Smooth muscle cell (in vitro differentiated cells): ENCODE measurements at regions not wholly inside any gene's neighbourhood (a gene's known extent, or its start where the extent isn't known, plus 50 kb on each side); places are given as distances from the start of the nearest gene placed in this dataset.
A peak's percentile ranks its signal among the peaks of the same experiment; 100 is the strongest.

ENCODE experiments used
- DNase-seq: peaks from one replicate; lab custom pipeline; 2025; ENCODE audit not compliant: unreplicated experiment; lab: John Stamatoyannopoulos, UW
- H2AFZ ChIP-seq: fragments of 200-600 bp; sonication (generic); 2 replicates; pipeline ENCODE4 v1.6.0; 2016; ENCODE audit warnings: antibody characterized with exemption, low read depth, mild to moderate bottlenecking
- H3F3A ChIP-seq: fragments of 200-600 bp; sonication (generic); 2 replicates; pipeline ENCODE4 v1.6.0; 2017; ENCODE audit warnings: antibody characterized with exemption, low read depth
- H3K27ac ChIP-seq: fragments of 200-600 bp; sonication (generic); 2 replicates; pipeline ENCODE4 v1.5.1; 2016; ENCODE audit warnings: low read depth, mild to moderate bottlenecking
- H3K27me3 ChIP-seq: fragments of 200-600 bp; sonication (generic); 2 replicates; pipeline ENCODE4 v1.6.1; 2016; ENCODE audit warnings: low read depth, mild to moderate bottlenecking
- H3K36me3 ChIP-seq: fragments of 200-600 bp; sonication (generic); 2 replicates; pipeline ENCODE4 v1.5.1; 2016; ENCODE audit warnings: low read depth
- H3K4me1 ChIP-seq: fragments of 200-600 bp; sonication (generic); 2 replicates; pipeline ENCODE4 v1.5.1; 2016; ENCODE audit warnings: low read depth
- H3K4me2 ChIP-seq: fragments of 200-600 bp; sonication (generic); 2 replicates; pipeline ENCODE4 v1.6.0; 2016; ENCODE audit warnings: mild to moderate bottlenecking
- H3K4me3 ChIP-seq: fragments of 200-600 bp; sonication (generic); 2 replicates; pipeline ENCODE4 v1.5.1; 2016; ENCODE audit warnings: mild to moderate bottlenecking
- H3K79me2 ChIP-seq: fragments of 200-600 bp; sonication (generic); 2 replicates; pipeline ENCODE4 v1.6.0; 2016; ENCODE audit warnings: low read depth, mild to moderate bottlenecking
- H3K9ac ChIP-seq: fragments of 200-600 bp; sonication (generic); 2 replicates; pipeline ENCODE4 v1.6.0; 2016; ENCODE audit warnings: low read depth
- H3K9me3 ChIP-seq: fragments of 200-600 bp; sonication (generic); replicated peaks from 2 replicates; pipeline ENCODE4 v1.5.1; 2016; ENCODE audit warnings: low read depth
- H4K20me1 ChIP-seq: fragments of 200-600 bp; sonication (generic); 2 replicates; pipeline ENCODE4 v1.6.0; 2016; ENCODE audit warnings: low read depth
- WGBS: methylation state at CpG from one replicate; pipeline ENCODE4 v1.1.7; 2016; ENCODE audit warnings: low lambda C conversion rate; 5-methylcytosine and 5-hydroxymethylcytosine counted together
- TF ChIP-seq, protein P1 (sequence below): fragments of 200-600 bp; sonication (generic); IDR thresholded peaks from 2 replicates; pipeline ENCODE4 v1.5.1; 2017; ENCODE audit warnings: borderline replicate concordance, mild to moderate bottlenecking, antibody characterized with exemption; ENCODE audit not compliant: insufficient read depth, poor library complexity, severe bottlenecking

DNA sequence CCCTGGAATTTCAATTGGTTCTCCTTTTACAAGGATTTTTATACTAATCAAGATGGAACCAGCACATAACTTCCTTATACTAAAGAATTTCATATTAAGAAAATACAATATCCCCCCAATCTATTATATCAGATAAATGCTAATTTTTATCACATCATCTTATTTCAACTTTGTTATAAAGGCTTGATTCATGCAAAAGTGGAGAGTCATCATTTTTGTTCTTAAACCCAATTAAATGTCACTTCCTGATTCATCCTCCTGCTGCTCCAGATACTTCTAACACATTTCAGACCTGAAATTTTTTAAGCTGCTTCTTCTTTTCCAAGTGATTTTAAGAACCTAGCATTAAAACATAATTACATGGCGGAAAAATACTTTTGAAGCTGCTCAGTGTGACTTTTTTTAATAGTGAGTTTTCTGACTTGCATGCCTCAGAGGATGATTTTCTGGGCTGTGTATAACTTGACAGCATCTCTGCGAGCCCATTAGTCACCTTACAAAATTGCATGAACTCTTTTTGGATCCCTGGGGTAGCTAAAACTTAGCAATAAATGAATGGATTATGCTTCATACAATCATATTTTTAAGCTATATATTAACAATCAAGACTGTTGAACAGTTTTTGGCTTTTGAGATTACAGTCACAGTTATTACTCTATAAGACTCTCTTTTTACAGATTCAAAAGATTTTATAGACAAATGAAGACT, 134.1 kb downstream of the ELOVL4 start:
- DNase-seq = no peak
- Histone ChIP-seq H4K20me1 (no peaks in the 10 kb centered on the region), H3K36me3 (no peaks in the 10 kb centered on the region), H3K4me1 (peaks cover 53% of the 10 kb centered on the region), H3F3A (no peaks in the 10 kb centered on the region), H2AFZ (no peak overlapping the region), H3K4me3 (no peak overlapping the region), H3K9ac (no peak overlapping the region), H3K27ac (no peak overlapping the region), H3K4me2 (no peak overlapping the region), H3K27me3 (no peaks in the 10 kb centered on the region), H3K9me3 (no peaks in the 10 kb centered on the region), H3K79me2 (no peaks in the 10 kb centered on the region)
- WGBS = 73% methylated on average over 2 of the region's 2 CpGs
- TF ChIP-seq, protein P1, sequence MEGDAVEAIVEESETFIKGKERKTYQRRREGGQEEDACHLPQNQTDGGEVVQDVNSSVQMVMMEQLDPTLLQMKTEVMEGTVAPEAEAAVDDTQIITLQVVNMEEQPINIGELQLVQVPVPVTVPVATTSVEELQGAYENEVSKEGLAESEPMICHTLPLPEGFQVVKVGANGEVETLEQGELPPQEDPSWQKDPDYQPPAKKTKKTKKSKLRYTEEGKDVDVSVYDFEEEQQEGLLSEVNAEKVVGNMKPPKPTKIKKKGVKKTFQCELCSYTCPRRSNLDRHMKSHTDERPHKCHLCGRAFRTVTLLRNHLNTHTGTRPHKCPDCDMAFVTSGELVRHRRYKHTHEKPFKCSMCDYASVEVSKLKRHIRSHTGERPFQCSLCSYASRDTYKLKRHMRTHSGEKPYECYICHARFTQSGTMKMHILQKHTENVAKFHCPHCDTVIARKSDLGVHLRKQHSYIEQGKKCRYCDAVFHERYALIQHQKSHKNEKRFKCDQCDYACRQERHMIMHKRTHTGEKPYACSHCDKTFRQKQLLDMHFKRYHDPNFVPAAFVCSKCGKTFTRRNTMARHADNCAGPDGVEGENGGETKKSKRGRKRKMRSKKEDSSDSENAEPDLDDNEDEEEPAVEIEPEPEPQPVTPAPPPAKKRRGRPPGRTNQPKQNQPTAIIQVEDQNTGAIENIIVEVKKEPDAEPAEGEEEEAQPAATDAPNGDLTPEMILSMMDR = no peak

DNA sequence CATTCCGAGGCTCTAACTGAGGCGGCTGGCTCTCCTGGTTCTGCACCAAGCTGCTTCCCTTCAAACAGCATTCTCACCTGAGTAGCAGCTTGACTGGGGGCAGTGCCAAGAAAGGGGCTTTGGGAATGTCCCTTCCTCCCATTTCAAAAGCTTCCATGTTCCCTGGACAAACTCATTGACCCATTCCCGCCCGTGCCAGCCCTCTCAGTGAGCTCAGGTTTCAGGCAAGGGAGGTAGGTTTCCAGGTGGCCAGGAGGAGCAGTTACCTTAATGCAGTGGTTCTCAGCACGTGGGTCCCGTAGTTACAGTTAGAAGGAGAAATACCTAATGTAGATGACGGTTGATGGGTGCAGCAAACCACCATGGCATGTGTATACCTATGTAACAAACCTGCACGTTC, 135.2 kb downstream of the ELOVL4 start:
- H3K4me1 ChIP-seq = peaks cover 62% of the 10 kb centered on the region
- WGBS = 88% methylated on average over 8 of the region's 8 CpGs
- no peak for DNase-seq

DNA sequence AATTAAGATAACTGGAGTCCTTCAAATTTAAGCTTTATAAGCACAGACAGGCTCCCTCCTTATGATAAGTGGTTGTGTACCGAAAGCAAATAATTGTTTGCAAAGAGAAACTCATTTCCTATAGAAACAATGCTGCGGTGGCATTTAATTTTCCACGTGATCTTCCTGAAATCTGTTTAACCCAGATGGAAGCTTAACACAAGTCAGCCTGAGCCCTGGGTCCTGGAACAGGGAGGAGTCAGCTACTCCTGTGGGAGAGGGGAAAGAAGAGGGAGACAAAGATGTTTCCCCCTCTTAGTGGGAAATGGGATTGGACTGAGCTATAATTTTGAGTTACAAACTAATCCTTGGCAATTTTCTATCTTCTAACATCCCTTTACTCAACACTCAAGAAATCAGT, 136.5 kb downstream of the ELOVL4 start:
- 62% methylated on average over 3 of the region's 3 CpGs for WGBS
- Histone ChIP-seq H2AFZ (no peak overlapping the region), H3K27me3 (no peaks in the 10 kb centered on the region), H4K20me1 (no peaks in the 10 kb centered on the region), H3K27ac (no peak overlapping the region), H3K4me3 (no peak overlapping the region), H3K4me1 (peaks cover 62% of the 10 kb centered on the region), H3K9me3 (no peaks in the 10 kb centered on the region), H3K36me3 (no peaks in the 10 kb centered on the region), H3K9ac (no peak overlapping the region), H3K4me2 (no peak overlapping the region), H3K79me2 (no peaks in the 10 kb centered on the region), H3F3A (no peaks in the 10 kb centered on the region)
- TF ChIP-seq, protein P1 = no peak
- no peak for DNase-seq

More for the DNA sequence above, 135.2 kb downstream of the ELOVL4 start:
- Histone ChIP-seq H3K4me3 (no peak overlapping the region), H3K36me3 (no peaks in the 10 kb centered on the region), H3K27me3 (no peaks in the 10 kb centered on the region), H2AFZ (no peak overlapping the region), H3F3A (no peaks in the 10 kb centered on the region), H4K20me1 (no peaks in the 10 kb centered on the region), H3K79me2 (no peaks in the 10 kb centered on the region), H3K27ac (no peak overlapping the region), H3K9ac (no peak overlapping the region), H3K4me2 (no peak overlapping the region), H3K9me3 (no peaks in the 10 kb centered on the region)
- TF ChIP-seq, protein P1 = no peak

DNA sequence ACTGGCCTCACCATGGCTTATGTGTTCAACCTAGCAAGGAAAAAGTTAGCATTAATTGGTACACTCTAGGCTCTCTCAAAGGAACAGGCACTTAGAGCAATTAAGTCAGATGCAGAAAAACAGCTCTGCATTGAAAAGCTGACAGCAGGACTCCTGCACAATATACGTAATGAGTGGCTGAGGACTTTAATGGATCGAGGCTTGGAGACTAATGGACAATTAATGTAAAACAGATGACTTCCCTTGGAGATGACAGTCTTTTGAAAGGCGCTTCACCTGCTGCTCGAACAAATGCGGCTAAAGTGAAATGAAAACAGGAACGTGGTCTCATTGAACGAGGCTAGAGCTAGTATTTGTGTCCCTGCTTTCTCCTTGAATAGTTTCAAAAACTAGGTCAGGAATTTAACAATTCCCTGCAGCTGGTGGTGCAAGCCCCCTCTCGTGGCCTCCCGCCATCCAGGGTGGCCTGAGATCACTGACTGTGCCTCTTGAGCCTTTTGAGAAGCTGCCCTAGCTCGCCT, 137.1 kb downstream of the ELOVL4 start:
- Histone ChIP-seq H2AFZ (peak overlapping the region; percentile 21), H3K9me3 (no peaks in the 10 kb centered on the region), H3K27me3 (no peaks in the 10 kb centered on the region), H3K27ac (no peak overlapping the region), H3K4me1 (peaks cover 62% of the 10 kb centered on the region), H3K4me2 (peak overlapping the region; percentile 65), H3K36me3 (no peaks in the 10 kb centered on the region), H3K9ac (no peak overlapping the region), H4K20me1 (no peaks in the 10 kb centered on the region), H3F3A (no peaks in the 10 kb centered on the region), H3K4me3 (no peak overlapping the region), H3K79me2 (no peaks in the 10 kb centered on the region)
- TF ChIP-seq, protein P1 = no peak
- 41% methylated on average over 10 of the region's 10 CpGs for WGBS
- DNase-seq = no peak
